Neuronal stem cell (in vitro differentiated cells): ENCODE measurements at regions not wholly inside any gene's neighbourhood (a gene's known extent, or its start where the extent isn't known, plus 50 kb on each side); places are given as distances from the start of the nearest gene placed in this dataset.

ENCODE experiments used
- DNase-seq: peaks from one replicate; pipeline ENCODE4 v3.0.0-alpha.2; 2013; ENCODE audit warnings: low spot score
- H2AFZ ChIP-seq: one replicate; pipeline ENCODE4 v1.6.1; 2013; ENCODE audit warnings: mild to moderate bottlenecking, low read length, inconsistent platforms
- H2AK5ac ChIP-seq: 2 replicates; pipeline ENCODE4 v1.6.1; 2013; ENCODE audit warnings: low read depth, mild to moderate bottlenecking, inconsistent platforms, low read length, moderate library complexity, mixed read lengths
- H2BK120ac ChIP-seq: 2 replicates; pipeline ENCODE4 v1.6.1; 2013; ENCODE audit warnings: low read depth, mild to moderate bottlenecking, inconsistent platforms, low read length, moderate library complexity, mixed read lengths
- H2BK12ac ChIP-seq: one replicate; pipeline ENCODE4 v1.6.1; 2013; ENCODE audit warnings: low read length, inconsistent platforms
- H2BK15ac ChIP-seq: 2 replicates; pipeline ENCODE4 v1.6.1; 2013; ENCODE audit warnings: mild to moderate bottlenecking, low read length, inconsistent platforms, mixed read lengths
- H2BK5ac ChIP-seq: one replicate; pipeline ENCODE4 v1.6.1; 2013; ENCODE audit warnings: inconsistent platforms, mild to moderate bottlenecking, low read length, moderate library complexity
- H3K14ac ChIP-seq: one replicate; pipeline ENCODE4 v1.6.1; 2013; ENCODE audit warnings: low read length, inconsistent platforms
- H3K18ac ChIP-seq: 2 replicates; pipeline ENCODE4 v1.6.1; 2013; ENCODE audit warnings: low read length, inconsistent platforms
- H3K23ac ChIP-seq: 2 replicates; pipeline ENCODE4 v1.6.1; 2013; ENCODE audit warnings: low read depth, mild to moderate bottlenecking, mixed read lengths, low read length, inconsistent platforms; ENCODE audit not compliant: poor library complexity
- H3K27ac ChIP-seq: replicated peaks from 3 replicates; pipeline ENCODE4 v1.5.1; 2013; ENCODE audit warnings: low read length, inconsistent platforms
- H3K27me3 ChIP-seq, 3 experiments: 2 replicates each; pipeline ENCODE4 v1.6.1; 2013; ENCODE audit warnings: low read length in 3 of 3, mild to moderate bottlenecking in 2 of 3, inconsistent platforms in 1 of 3, low read depth in 1 of 3, mixed read lengths in 1 of 3, moderate library complexity in 1 of 3; ENCODE audit not compliant: control insufficient read depth in 3 of 3, insufficient read depth in 3 of 3
- H3K36me3 ChIP-seq, 2 donors: replicated peaks in 1 of 2; 2 replicates each; pipeline ENCODE4 v1.6.1; 2013; ENCODE audit warnings: low read length in 2 of 2; ENCODE audit not compliant: control insufficient read depth in 2 of 2, insufficient read depth in 2 of 2
- H3K4ac ChIP-seq: 2 replicates; pipeline ENCODE4 v1.6.1; 2013; ENCODE audit warnings: inconsistent platforms, mild to moderate bottlenecking, low read length, moderate library complexity
- H3K4me1 ChIP-seq, 2 donors: 1 replicate in 1 of 2; 2 replicates in 1 of 2; pipeline ENCODE4 v1.6.1; 2013; ENCODE audit warnings: low read length in 2 of 2, low read depth in 1 of 2; ENCODE audit not compliant: control insufficient read depth in 2 of 2, insufficient read depth in 1 of 2
- H3K4me2 ChIP-seq: one replicate; pipeline ENCODE4 v1.6.1; 2013; ENCODE audit warnings: mild to moderate bottlenecking, low read length, inconsistent platforms; ENCODE audit not compliant: insufficient read depth, poor library complexity, severe bottlenecking
- H3K4me3 ChIP-seq, 2 donors: 2 replicates each; pipeline ENCODE4 v1.5.1; 2013; ENCODE audit warnings: low read length in 2 of 2, mild to moderate bottlenecking in 2 of 2, inconsistent platforms in 1 of 2, moderate library complexity in 1 of 2
- H3K79me1 ChIP-seq: one replicate; pipeline ENCODE4 v1.6.1; 2013; ENCODE audit warnings: low read depth, mild to moderate bottlenecking, inconsistent platforms, low read length, moderate library complexity
- H3K9ac ChIP-seq: one replicate; pipeline ENCODE4 v1.6.1; 2013; ENCODE audit warnings: mild to moderate bottlenecking, low read depth, low read length, inconsistent platforms; ENCODE audit not compliant: poor library complexity
- H3K9me3 ChIP-seq, 2 donors: replicated peaks in 1 of 2; 2 replicates each; pipeline versions ENCODE3 to v1.6.1; 2013; ENCODE audit warnings: low read length in 2 of 2, mild to moderate bottlenecking in 2 of 2, inconsistent platforms in 1 of 2, low read depth in 1 of 2, mixed read lengths in 1 of 2, moderate library complexity in 1 of 2; ENCODE audit not compliant: control insufficient read depth in 2 of 2, insufficient read depth in 1 of 2
- H4K8ac ChIP-seq: one replicate; pipeline ENCODE4 v1.6.1; 2013; ENCODE audit warnings: low read depth, mild to moderate bottlenecking, inconsistent platforms, low read length, moderate library complexity
- H4K91ac ChIP-seq: one replicate; pipeline ENCODE4 v1.6.1; 2013; ENCODE audit warnings: low read length, low read depth, mild to moderate bottlenecking, inconsistent platforms; ENCODE audit not compliant: poor library complexity
- WGBS, 2 donors: extraction: QIAGEN DNeasy Blood & Tissue Kit; methylation state at CpG; one replicate each; pipeline ENCODE4 v1.1.7; 2013; ENCODE audit warnings: missing lambda C conversion rate in 2 of 2, mixed read lengths in 1 of 2; ENCODE audit not compliant: insufficient read length in 2 of 2, insufficient replicate concordance in 1 of 2; ENCODE audit errors: extremely low coverage in 2 of 2; 5-methylcytosine and 5-hydroxymethylcytosine counted together

- H3K36me3 ChIP-seq, result no peaks in the 10 kb centered on the region
- peaks cover 3% of the 10 kb centered on the region for H3K79me1 ChIP-seq
- no peak for DNase-seq
- peaks cover 0 to 3% (median 0%) of the 10 kb centered on the region in 3 experiments for H3K27me3 ChIP-seq
- no peak overlapping the region for H4K91ac ChIP-seq
- H2AFZ ChIP-seq, result no peak overlapping the region
- no peak overlapping the region for H3K4me2 ChIP-seq
- no peak overlapping the region for H2BK5ac ChIP-seq
- H3K4me1 ChIP-seq, result peaks cover 0 to 3% of the 10 kb centered on the region in 2 donors
- H2BK120ac ChIP-seq, result no peak overlapping the region
- H3K9me3 ChIP-seq, result peaks cover 0 to 8% of the 10 kb centered on the region in 2 donors
- H2AK5ac ChIP-seq, result peak overlapping the region; percentile 93
- peak overlapping the region; percentile 80 for H2BK15ac ChIP-seq
- H3K9ac ChIP-seq, result peak overlapping the region; percentile 54
- H3K14ac ChIP-seq, result peak overlapping the region; percentile 72
- H3K18ac ChIP-seq, result peak overlapping the region; percentile 89
- peak overlapping the region; percentile 39 for H3K23ac ChIP-seq
- no peak overlapping the region for H3K4ac ChIP-seq
- no peak overlapping the region for H4K8ac ChIP-seq
- H3K4me3 ChIP-seq, result no peak overlapping the region
- no CpG with 5 or more reads among the region's 27 CpGs for WGBS, 2 donors
- no peak overlapping the region for H3K27ac ChIP-seq
- peak overlapping the region; percentile 16 for H2BK12ac ChIP-seq
These were observed 97.2 kb upstream of the ADRA2C start for GRCh38 chr4:3668825-3669552.

- H3K4me3 ChIP-seq, result peak overlapping the region in 1 of 2 donors; percentile 1
- peaks cover 0 to 5% of the 10 kb centered on the region in 2 donors for H3K4me1 ChIP-seq
- no CpG with 5 or more reads among the region's 7 CpGs for WGBS, 2 donors
- H3K4ac ChIP-seq, result no peak overlapping the region
- H3K9me3 ChIP-seq, result peaks cover 0 to 7% of the 10 kb centered on the region in 2 donors
- no peak overlapping the region for H4K8ac ChIP-seq
- no peak overlapping the region for H2BK120ac ChIP-seq
- H3K14ac ChIP-seq, result no peak overlapping the region
- H2AK5ac ChIP-seq, result no peak overlapping the region
- DNase-seq, result no peak
- no peak overlapping the region for H3K4me2 ChIP-seq
- H3K18ac ChIP-seq, result no peak overlapping the region
- peaks cover 0 to 10% (median 2%) of the 10 kb centered on the region in 3 experiments for H3K27me3 ChIP-seq
- no peak overlapping the region for H2AFZ ChIP-seq
- H3K79me1 ChIP-seq, result peaks cover 3% of the 10 kb centered on the region
- H3K27ac ChIP-seq, result no peak overlapping the region
- no peaks in the 10 kb centered on the region for H3K36me3 ChIP-seq
- H4K91ac ChIP-seq, result no peak overlapping the region
- H2BK15ac ChIP-seq, result no peak overlapping the region
- no peak overlapping the region for H3K9ac ChIP-seq
- no peak overlapping the region for H3K23ac ChIP-seq
- no peak overlapping the region for H2BK12ac ChIP-seq
- no peak overlapping the region for H2BK5ac ChIP-seq
These were observed 98.9 kb upstream of the ADRA2C start for GRCh38 chr4:3667258-3667657.

- no peak for DNase-seq
These were observed 99.9 kb upstream of the ADRA2C start for GRCh38 chr4:3666263-3666662.

DNA sequence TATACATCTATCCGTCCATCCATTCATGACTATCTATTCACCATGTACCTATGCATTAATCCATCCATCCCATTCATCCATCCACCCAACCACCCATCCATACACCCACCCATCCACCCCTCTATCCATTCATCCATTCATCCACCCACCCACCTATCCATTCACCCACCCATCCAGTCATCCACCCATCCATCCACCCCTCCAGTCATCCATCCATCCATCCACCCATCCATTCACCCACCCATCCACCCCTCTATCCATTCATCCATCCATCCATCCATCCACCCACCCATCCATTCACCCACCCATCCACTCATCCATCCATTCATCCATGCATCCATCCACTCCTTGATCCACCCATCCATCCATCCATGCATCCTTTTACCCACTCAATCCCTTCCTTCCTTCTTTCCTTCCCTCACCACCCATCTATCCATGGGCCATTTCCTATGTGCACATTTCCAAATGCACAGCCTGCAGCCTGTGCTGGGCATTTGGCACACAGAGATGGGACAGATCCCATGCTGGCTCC, 100.8 kb upstream of the ADRA2C start:
- WGBS, 2 donors, result 100% methylated on average over 1 of the region's 1 CpG; no CpG with 5 or more reads in 1 of the 2 donors

More at GRCh38 chr4:3666263-3666662, 99.9 kb upstream of the ADRA2C start:
- no peaks in the 10 kb centered on the region for H3K36me3 ChIP-seq
- no peak overlapping the region for H2BK12ac ChIP-seq
- no peak overlapping the region for H2BK120ac ChIP-seq
- H2BK5ac ChIP-seq, result no peak overlapping the region
- H3K4me3 ChIP-seq, result no peak overlapping the region
- H3K9ac ChIP-seq, result no peak overlapping the region
- no peak overlapping the region for H3K4ac ChIP-seq
- H3K4me2 ChIP-seq, result no peak overlapping the region
- H3K18ac ChIP-seq, result no peak overlapping the region
- peaks cover 0 to 19% (median 2%) of the 10 kb centered on the region in 3 experiments for H3K27me3 ChIP-seq
- H2AFZ ChIP-seq, result no peak overlapping the region
- H3K9me3 ChIP-seq, result peaks cover 0 to 5% of the 10 kb centered on the region in 2 donors
- no peak overlapping the region for H3K14ac ChIP-seq
- no peak overlapping the region for H4K91ac ChIP-seq
- no peak overlapping the region for H2AK5ac ChIP-seq
- no peak overlapping the region for H3K27ac ChIP-seq
- no peak overlapping the region for H4K8ac ChIP-seq
- peaks cover 0 to 7% of the 10 kb centered on the region in 2 donors for H3K4me1 ChIP-seq
- H3K23ac ChIP-seq, result no peak overlapping the region
- WGBS, 2 donors, result no CpG with 5 or more reads among the region's 6 CpGs
- H2BK15ac ChIP-seq, result no peak overlapping the region
- no peaks in the 10 kb centered on the region for H3K79me1 ChIP-seq

More for the DNA sequence above, 100.8 kb upstream of the ADRA2C start:
- Histone ChIP-seq H2BK5ac (no peak overlapping the region), H3K27me3 (peaks cover 0 to 26% (median 2%) of the 10 kb centered on the region in 3 experiments), H2BK15ac (no peak overlapping the region), H2BK120ac (no peak overlapping the region), H2AFZ (no peak overlapping the region), H3K14ac (no peak overlapping the region), H3K9me3 (peaks cover 0 to 7% of the 10 kb centered on the region in 2 donors), H3K36me3 (no peaks in the 10 kb centered on the region), H3K23ac (no peak overlapping the region), H3K27ac (no peak overlapping the region), H3K79me1 (no peaks in the 10 kb centered on the region), H3K4me3 (no peak overlapping the region), H2BK12ac (no peak overlapping the region), H3K18ac (no peak overlapping the region), H2AK5ac (no peak overlapping the region), H3K4me1 (peaks cover 4 to 11% of the 10 kb centered on the region in 2 donors), H4K8ac (no peak overlapping the region), H3K4ac (no peak overlapping the region), H3K4me2 (no peak overlapping the region), H3K9ac (no peak overlapping the region), H4K91ac (no peak overlapping the region)
- DNase-seq, result no peak
